K562 (cell line): ENCODE measurements at regions not wholly inside any gene's neighbourhood (a gene's known extent, or its start where the extent isn't known, plus 50 kb on each side); places are given as distances from the start of the nearest gene placed in this dataset.

Experiments used
- ATAC-seq: fragments of 200-7000 bp; cut with Tn5 transposase; 3 replicates; pipeline ENCODE4 v1.9.1; 2020; ENCODE audit warnings: moderate library complexity
- BruUV-seq: library from RNA; stranded (reverse); fragments of 400-500 nt; replicated peaks from 2 replicates; lab custom pipeline; 2021; lab: Mats Ljungman, UMichigan
- CTCF ChIA-PET: fragments of 300-600 bp; formaldehyde crosslinking; extraction: SDS; loops from one replicate; lab custom pipeline; 2021; ENCODE audit warnings: low intra/inter-chr PET ratio; lab: Yijun Ruan, JAX
- POLR2A ChIA-PET: fragments of 300-600, 350-650 bp; sonication (Branson Sonifier 250); formaldehyde crosslinking; extraction: SDS; loops from one replicate; lab custom pipeline; 2021; ENCODE audit warnings: antibody characterized with exemption, inconsistent platforms; lab: Yijun Ruan, JAX
- DNase-seq, 4 experiments: peaks; one replicate each; pipeline versions ENCODE4 v3.0.0 to v3.0.0-alpha.2; 2011 to 2018; ENCODE audit warnings: low spot score in 3 of 4, mixed read lengths in 3 of 4; ENCODE audit errors: extremely low read depth in 1 of 4
- FAIRE-seq: peaks from 2 replicates; lab custom pipeline; 2011; peaks lifted over from hg19 to GRCh38; lab: Jason Lieb, UNC
- H2AFZ ChIP-seq: 2 replicates; pipeline ENCODE4 v1.6.0; 2011; ENCODE audit warnings: low read depth, low read length, control low read depth, inconsistent platforms
- H3K27ac ChIP-seq: fragments of 200-600 bp; 3 replicates; pipeline ENCODE4 v1.8.0; 2011; ENCODE audit warnings: low read depth, mild to moderate bottlenecking, control low read depth, inconsistent platforms, low read length, moderate library complexity, mixed read lengths; ENCODE audit errors: extremely low read depth
- H3K27me3 ChIP-seq, 2 experiments: fragments of 300-600 bp in 1 of 2; 2 replicates in 1 of 2; 3 replicates in 1 of 2; pipeline versions ENCODE4 v1.6.0 to v1.8.0; 2011; ENCODE audit warnings: inconsistent platforms in 2 of 2, low read length in 2 of 2, mild to moderate bottlenecking in 1 of 2, mixed read lengths in 1 of 2, moderate library complexity in 1 of 2; ENCODE audit not compliant: control insufficient read depth in 2 of 2, insufficient read depth in 2 of 2
- H3K36me3 ChIP-seq: fragments of 300-600 bp; 3 replicates; pipeline ENCODE4 v1.8.0; 2011; ENCODE audit warnings: mild to moderate bottlenecking, low read length, inconsistent platforms; ENCODE audit not compliant: control insufficient read depth, insufficient read depth
- H3K4me1 ChIP-seq, 2 experiments: fragments of 200-600 bp in 1 of 2; replicated peaks in 1 of 2; 2 replicates in 1 of 2; 3 replicates in 1 of 2; pipeline versions ENCODE4 v1.5.1 to v1.8.0; 2011; ENCODE audit warnings: inconsistent platforms in 2 of 2, low read length in 2 of 2, mild to moderate bottlenecking in 1 of 2, mixed read lengths in 1 of 2, moderate library complexity in 1 of 2; ENCODE audit not compliant: control insufficient read depth in 2 of 2, insufficient read depth in 2 of 2
- H3K4me2 ChIP-seq: 2 replicates; pipeline ENCODE4 v1.6.1; 2011; ENCODE audit warnings: low read length, control low read depth, inconsistent platforms, mixed read lengths; ENCODE audit not compliant: insufficient read depth
- H3K4me3 ChIP-seq: fragments of 200-600 bp; sonication (generic), shearing (Covaris generic); 2 replicates; pipeline ENCODE4 v1.5.1; 2016; ENCODE audit warnings: control low read depth, inconsistent platforms
- H3K79me2 ChIP-seq: fragments of 200-600 bp; 3 replicates; pipeline ENCODE4 v1.8.0; 2011; ENCODE audit warnings: low read length, inconsistent platforms; ENCODE audit not compliant: control insufficient read depth, insufficient read depth
- H3K9ac ChIP-seq, 2 experiments: 2 replicates each; pipeline versions ENCODE4 v1.6.0 to v1.6.1; 2011; ENCODE audit warnings: low read depth in 2 of 2, low read length in 2 of 2, control low read depth in 1 of 2, inconsistent platforms in 1 of 2, mild to moderate bottlenecking in 1 of 2, mixed read lengths in 1 of 2; ENCODE audit not compliant: insufficient read depth in 1 of 2
- H3K9me1 ChIP-seq: one replicate; pipeline ENCODE4 v1.6.0; 2011; ENCODE audit warnings: inconsistent platforms, mild to moderate bottlenecking, low read length, moderate library complexity; ENCODE audit not compliant: control insufficient read depth, insufficient read depth
- H3K9me3 ChIP-seq: replicated peaks from 2 replicates; pipeline ENCODE4 v1.5.1; 2011; ENCODE audit warnings: low read depth, low read length, inconsistent platforms; ENCODE audit not compliant: control insufficient read depth, insufficient read depth
- H4K20me1 ChIP-seq: replicated peaks from 2 replicates; pipeline ENCODE4 v1.6.1; 2011; ENCODE audit warnings: low read length, inconsistent platforms, mixed read lengths; ENCODE audit not compliant: control insufficient read depth, insufficient read depth
- CEBPB ChIP-seq: fragments of 450-650 bp; IDR thresholded peaks from 2 replicates; pipeline ENCODE4 v1.6.1; 2016; ENCODE audit warnings: missing genetic modification characterization, missing compliant biosample characterization
- CEBPG ChIP-seq, 3 experiments: fragments of 200-800 bp in 1 of 3; sonication (Bioruptor generic) in 1 of 3; sonication (generic) in 1 of 3; formaldehyde crosslinking in 1 of 3; IDR thresholded peaks in 2 of 3; conservative IDR thresholded peaks in 1 of 3; 2 replicates each; pipeline versions ENCODE4 v1.6.1 to v1.8.0; 2016 to 2022; ENCODE audit warnings: missing compliant biosample characterization in 2 of 3, missing genetic modification characterization in 2 of 3, mild to moderate bottlenecking in 1 of 3, missing genetic modification reagents in 1 of 3
- NFIX ChIP-seq: fragments of 250-450 bp; sonication (Bioruptor Pico); IDR thresholded peaks from 2 replicates; pipeline ENCODE4 v1.4.0; 2020; ENCODE audit warnings: low read depth, mild to moderate bottlenecking, moderate library complexity
- NR4A1 ChIP-seq, 2 experiments: fragments of 250-450 bp in 1 of 2; fragments of 450-650 bp in 1 of 2; sonication (Bioruptor Pico) in 1 of 2; IDR thresholded peaks; 2 replicates each; pipeline versions ENCODE4 v1.4.0 to v1.6.1; 2016 to 2020; ENCODE audit warnings: mild to moderate bottlenecking in 2 of 2, missing compliant biosample characterization in 1 of 2, missing genetic modification characterization in 1 of 2, moderate library complexity in 1 of 2
- PTRF ChIP-seq: fragments of 450-650 bp; IDR thresholded peaks from 2 replicates; pipeline ENCODE4 v1.6.1; 2016; ENCODE audit warnings: mild to moderate bottlenecking, missing genetic modification characterization, missing compliant biosample characterization
- ZNF79 ChIP-seq: fragments of 250-450 bp; sonication (Bioruptor Pico); IDR thresholded peaks from 2 replicates; pipeline ENCODE4 v1.4.0; 2020; ENCODE audit warnings: low read depth, mild to moderate bottlenecking, moderate library complexity
- WGBS: fragments of 100-300 bp; shearing (Covaris generic); methylation state at CpG from one replicate; pipeline ENCODE4 v1.1.6; 2016; ENCODE audit warnings: low coverage, mixed read lengths; ENCODE audit not compliant: insufficient coverage; ENCODE audit errors: missing lambda C conversion rate; 5-methylcytosine and 5-hydroxymethylcytosine counted together
- in situ Hi-C: fragments of 300-500 bp; cut with MboI; formaldehyde crosslinking; loops from 4 replicates; pipeline ENCODE4 v1.15.0; 2018; ENCODE audit warnings: inconsistent platforms, mixed read lengths
- intact Hi-C: fragments of 100-400 bp; cut with micrococcal nuclease; formaldehyde crosslinking; loops from 2 replicates; pipeline ENCODE4 v1.14.2; 2022
- TF ChIP-seq, protein P1 (sequence below): sonication (generic); IDR thresholded peaks from 2 replicates; pipeline ENCODE4 v1.6.1; 2016

DNA sequence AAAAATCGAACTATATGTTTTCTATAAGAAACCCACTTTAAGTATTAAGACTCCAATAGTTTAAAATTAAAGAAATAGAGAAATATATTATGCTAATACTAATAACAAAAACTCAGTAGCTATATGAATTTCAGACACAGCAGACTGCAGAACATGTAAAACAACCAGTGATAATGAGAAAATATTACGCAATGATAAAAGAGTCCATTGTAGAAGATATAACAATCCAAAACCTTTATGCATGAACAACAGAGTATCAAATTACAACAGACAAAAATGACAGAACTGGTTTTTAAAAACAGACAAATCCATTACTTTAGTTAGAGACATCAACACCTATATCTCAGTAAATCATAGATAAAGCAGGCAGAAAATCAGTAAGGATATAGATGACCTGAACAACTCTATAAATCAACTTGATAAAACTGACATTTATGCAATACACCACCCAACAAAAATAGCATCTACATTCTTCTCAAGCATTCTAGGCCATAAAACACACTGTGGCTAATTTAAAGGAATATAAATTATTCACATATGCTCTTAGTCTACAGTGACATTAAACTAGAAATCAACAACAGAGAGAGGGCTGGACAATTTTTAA is 669.5 kb upstream of the GHITM start:
- Histone ChIP-seq H3K36me3 (no peaks in the 10 kb centered on the region), H3K9me3 (no peaks in the 10 kb centered on the region), H3K4me3 (no peak overlapping the region), H3K27ac (no peak overlapping the region), H2AFZ (no peak overlapping the region), H3K9me1 (no peaks in the 10 kb centered on the region), H3K4me2 (no peak overlapping the region), H4K20me1 (no peaks in the 10 kb centered on the region), H3K9ac (no peak overlapping the region), H3K4me1 (no peaks in the 10 kb centered on the region), H3K79me2 (no peaks in the 10 kb centered on the region), H3K27me3 (no peaks in the 10 kb centered on the region)
- no peak for FAIRE-seq
- no peak for TF ChIP-seq NFIX (CRISPR knock-in tag)
- no peak for TF ChIP-seq CEBPG (CRISPR knock-in tag; IDR thresholded peaks at IDR 0.05)
- TF ChIP-seq CEBPG (tag; conservative IDR thresholded peaks at IDR 0.05 in 1 of 2, IDR thresholded peaks at IDR 0.05 in 1 of 2): peak in 1 of 2 experiments; percentile 91; a peak in 2 of 4 replicates
- peak; percentile 67 for TF ChIP-seq CEBPB (tag)
- POLR2A ChIA-PET: no interaction called here
- in situ Hi-C loops: no loop called here
- intact Hi-C loops: no loop called here
- no peak for ATAC-seq
- 0% methylated on average over 2 of the region's 2 CpGs for WGBS
- DNase-seq: no peak
- CTCF ChIA-PET: no interaction called here
- BruUV-seq: no TSS peak

DNA sequence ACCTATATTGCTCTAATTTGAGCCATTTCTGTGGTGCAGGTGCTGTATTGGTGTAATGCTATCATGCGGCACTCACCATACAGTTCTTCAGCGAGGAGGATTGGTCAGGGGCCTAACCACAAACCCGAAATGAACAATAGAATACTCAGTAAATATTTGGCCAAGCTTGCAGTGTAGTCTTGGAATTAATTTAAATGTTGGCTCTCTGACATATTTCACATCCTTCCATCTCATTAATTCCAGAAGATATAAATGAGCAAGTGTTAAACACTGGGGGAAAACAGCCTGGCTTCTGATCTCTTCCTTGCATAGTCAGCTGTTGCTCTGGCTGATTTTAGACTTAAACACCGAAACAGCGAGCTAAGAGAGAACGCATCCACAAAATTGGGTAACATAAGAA is 663.1 kb upstream of the GHITM start:
- ATAC-seq: no peak
- H3K36me3 ChIP-seq: no peaks in the 10 kb centered on the region
- DNase-seq: no peak
- BruUV-seq: no TSS peak
- H3K9me3 ChIP-seq: no peaks in the 10 kb centered on the region
- H3K4me2 ChIP-seq: no peak overlapping the region
- in situ Hi-C loops (no loop called here), intact Hi-C loops (no loop called here)
- FAIRE-seq: no peak
- H3K9me1 ChIP-seq: no peaks in the 10 kb centered on the region
- under 1% methylated on average over 6 of the region's 6 CpGs for WGBS
- no peaks in the 10 kb centered on the region for H4K20me1 ChIP-seq
- no peak overlapping the region for H3K4me3 ChIP-seq
- no peaks in the 10 kb centered on the region for H3K27me3 ChIP-seq
- POLR2A ChIA-PET: no interaction called here
- no peak overlapping the region for H3K27ac ChIP-seq
- no peak overlapping the region for H3K9ac ChIP-seq
- H3K79me2 ChIP-seq: no peaks in the 10 kb centered on the region
- CTCF ChIA-PET: no interaction called here
- no peak overlapping the region for H2AFZ ChIP-seq
- TF ChIP-seq, protein P1, sequence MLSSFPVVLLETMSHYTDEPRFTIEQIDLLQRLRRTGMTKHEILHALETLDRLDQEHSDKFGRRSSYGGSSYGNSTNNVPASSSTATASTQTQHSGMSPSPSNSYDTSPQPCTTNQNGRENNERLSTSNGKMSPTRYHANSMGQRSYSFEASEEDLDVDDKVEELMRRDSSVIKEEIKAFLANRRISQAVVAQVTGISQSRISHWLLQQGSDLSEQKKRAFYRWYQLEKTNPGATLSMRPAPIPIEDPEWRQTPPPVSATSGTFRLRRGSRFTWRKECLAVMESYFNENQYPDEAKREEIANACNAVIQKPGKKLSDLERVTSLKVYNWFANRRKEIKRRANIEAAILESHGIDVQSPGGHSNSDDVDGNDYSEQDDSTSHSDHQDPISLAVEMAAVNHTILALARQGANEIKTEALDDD: no peak
- TF ChIP-seq NR4A1 (CRISPR knock-in tag; IDR thresholded peaks at IDR 0.05) (no peak), NR4A1 (tag; IDR thresholded peaks at IDR 0.05) (no peak), ZNF79 (CRISPR knock-in tag) (no peak), PTRF (tag) (no peak)
- TF ChIP-seq, all 486 proteins: peak for 0
- H3K4me1 ChIP-seq: no peaks in the 10 kb centered on the region
